ENCODE measurements at regions not wholly inside any gene's neighbourhood (a gene's known extent, or its start where the extent isn't known, plus 50 kb on each side); places are given as distances from the start of the nearest gene placed in this dataset. TPM values are rescaled to one million over a fixed set of nuclear protein-coding genes. Genes with fewer than 3 reads are reported as not detected.

- Histone ChIP-seq H3K4me3 (ENCODE audit: low read depth, low read length) (no peak overlapping the region), H3K9me3 (ENCODE audit: control insufficient read depth, insufficient read depth, low read length) (peaks cover 9% of the 10 kb centered on the region), H3K27ac (ENCODE audit: low read depth, low read length) (no peak overlapping the region), H3K27me3 (ENCODE audit: control insufficient read depth, insufficient read depth, low read length) (no peaks in the 10 kb centered on the region)
- no peak for TF ChIP-seq CTCF (IDR thresholded peaks at IDR 0.05; ENCODE audit: low read depth, low read length)
- DNase-seq (ENCODE audit: low read depth, low spot score): no peak
- POLR2A ChIA-PET: no interaction called here
- CTCF ChIA-PET: no interaction called here
Observed at GRCh38 chr10:31582365-31583052, 263.5 kb downstream of the ZEB1 start.

GRCh38 chr10:31581741-31582323 lies 262.8 kb downstream of the ZEB1 start:
- POLR2A ChIA-PET: no interaction called here
- DNase-seq (ENCODE audit: low read depth, low spot score): no peak
- H3K4me3 ChIP-seq (ENCODE audit: low read depth, low read length): no peak overlapping the region
- H3K27me3 ChIP-seq (ENCODE audit: control insufficient read depth, insufficient read depth, low read length): no peaks in the 10 kb centered on the region
- no peak for TF ChIP-seq CTCF (IDR thresholded peaks at IDR 0.05; ENCODE audit: low read depth, low read length)
- peaks cover 8% of the 10 kb centered on the region for H3K9me3 ChIP-seq (ENCODE audit: control insufficient read depth, insufficient read depth, low read length)
- CTCF ChIA-PET: no interaction called here
- no peak overlapping the region for H3K27ac ChIP-seq (ENCODE audit: low read depth, low read length)

- ChIA-PET POLR2A (no interaction called here), CTCF (no interaction called here)
- no peak overlapping the region for H3K4me3 ChIP-seq (ENCODE audit: low read depth, low read length)
- TF ChIP-seq CTCF (IDR thresholded peaks at IDR 0.05; ENCODE audit: low read depth, low read length): no peak
- H3K27ac ChIP-seq (ENCODE audit: low read depth, low read length): no peak overlapping the region
- no peaks in the 10 kb centered on the region for H3K27me3 ChIP-seq (ENCODE audit: control insufficient read depth, insufficient read depth, low read length)
- DNase-seq (ENCODE audit: low read depth, low spot score): no peak
- peaks cover 9% of the 10 kb centered on the region for H3K9me3 ChIP-seq (ENCODE audit: control insufficient read depth, insufficient read depth, low read length)
Observed at GRCh38 chr10:31580646-31581045, 261.6 kb downstream of the ZEB1 start.

Small RNA genes in the stretch of these regions (small RNA-seq; reads per million reads assigned to genes)
- gene AL161935.2 (ENCODE audit: insufficient read length, low read depth): not detected
